Cardiac septum (tissue), 1 donor: ENCODE measurements at regions not wholly inside any gene's neighbourhood (a gene's known extent, or its start where the extent isn't known, plus 50 kb on each side); places are given as distances from the start of the nearest gene placed in this dataset.
"Not testable (repeated sequence)": the region's sequence is repeated elsewhere in the genome, so short reads cannot be mapped to it uniquely, and the experiment has no call there.

Experiments used
- DNase-seq: peaks from one replicate; pipeline ENCODE4 v3.0.0-alpha.2; 2020; ENCODE audit warnings: low spot score
- intact Hi-C: fragments of 100-400 bp; cut with DNase I; formaldehyde crosslinking; loops from one replicate; pipeline ENCODE4 v1.14.0; 2022
- donor health status: DM: no; HTN: no; CAD: no.

DNA sequence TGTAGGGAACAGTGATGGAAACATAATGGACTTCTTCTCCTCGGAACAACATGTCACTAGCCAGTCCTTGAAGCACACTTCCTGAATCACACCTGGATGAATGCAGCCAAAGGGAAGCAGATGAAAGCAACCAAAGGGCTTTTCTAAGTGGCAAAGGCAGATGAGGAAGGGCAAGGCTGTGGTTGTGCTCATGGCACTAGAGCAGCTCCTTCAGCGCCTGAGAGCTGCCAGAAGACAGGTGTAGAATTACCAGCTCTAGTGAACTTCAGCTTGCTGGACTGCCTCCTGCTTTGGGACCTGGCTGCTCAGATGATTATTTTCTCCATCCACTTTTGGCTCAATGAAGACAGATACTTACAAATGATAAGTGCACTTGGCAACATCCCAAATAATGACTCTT is 1372.1 kb upstream of the SEL1L start:
- intact Hi-C loops: no loop called here
- no peak for DNase-seq

DNA sequence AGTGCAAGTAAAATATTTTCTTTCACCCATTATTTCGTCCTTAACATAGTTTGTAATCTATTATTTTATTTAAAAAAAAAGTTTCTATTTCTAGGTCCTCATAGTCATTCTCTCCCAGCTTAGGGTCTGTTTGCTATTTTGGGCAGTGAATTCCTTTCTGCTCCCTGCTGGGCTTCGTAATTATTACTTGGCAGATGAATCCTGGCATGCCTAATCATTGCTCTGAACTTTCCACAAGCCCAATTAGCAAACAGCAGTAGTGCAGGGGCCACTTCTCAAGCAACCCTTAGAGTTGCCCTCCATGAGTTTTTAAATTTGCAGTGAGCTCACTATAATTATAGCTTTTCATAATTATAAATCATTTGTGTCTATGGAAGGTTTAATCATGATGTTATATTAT is 1378.3 kb upstream of the SEL1L start:
- DNase-seq: no peak
- intact Hi-C loops: no loop called here

DNA sequence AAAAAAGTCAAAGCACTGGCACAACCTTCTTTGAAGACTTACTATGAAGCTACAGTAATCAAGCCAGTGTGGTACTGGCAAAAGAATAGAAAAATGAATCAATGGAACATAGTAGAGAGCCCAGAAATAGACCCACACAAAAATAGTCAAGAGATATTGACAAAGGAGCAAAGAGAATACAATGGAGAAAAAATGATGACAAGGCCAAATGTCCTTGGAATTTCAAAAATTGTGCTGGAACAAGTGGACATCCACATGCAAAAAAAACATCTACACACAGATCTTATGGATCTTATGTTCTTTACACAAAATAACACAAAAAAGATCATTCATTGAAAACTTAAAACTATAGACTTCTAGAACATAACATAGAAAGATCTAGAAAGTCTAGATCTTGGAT is 1379.7 kb upstream of the SEL1L start:
- intact Hi-C loops: no loop called here

DNA sequence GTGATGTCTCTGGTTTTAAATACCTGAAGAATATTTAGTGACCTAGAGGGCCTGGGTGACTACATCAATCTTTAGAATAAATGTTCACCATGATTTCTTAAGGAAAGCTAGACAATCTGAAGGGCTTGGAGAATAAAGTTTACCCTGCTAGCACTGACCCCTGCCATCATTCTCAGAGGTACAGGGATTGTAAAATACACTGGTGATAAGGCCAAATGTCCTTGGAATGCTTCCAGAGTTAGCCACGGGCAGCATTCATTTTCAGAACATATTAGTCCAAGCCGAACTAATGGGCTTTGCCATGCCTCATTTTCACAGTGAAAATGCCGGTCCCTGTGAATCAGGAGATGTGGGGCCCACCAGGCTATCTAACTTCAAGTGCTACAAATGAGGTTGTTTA is 1381.7 kb upstream of the SEL1L start:
- intact Hi-C loops: no loop called here
- no peak for DNase-seq

More for the DNA sequence above, 1379.7 kb upstream of the SEL1L start:
- DNase-seq: no peak

DNA sequence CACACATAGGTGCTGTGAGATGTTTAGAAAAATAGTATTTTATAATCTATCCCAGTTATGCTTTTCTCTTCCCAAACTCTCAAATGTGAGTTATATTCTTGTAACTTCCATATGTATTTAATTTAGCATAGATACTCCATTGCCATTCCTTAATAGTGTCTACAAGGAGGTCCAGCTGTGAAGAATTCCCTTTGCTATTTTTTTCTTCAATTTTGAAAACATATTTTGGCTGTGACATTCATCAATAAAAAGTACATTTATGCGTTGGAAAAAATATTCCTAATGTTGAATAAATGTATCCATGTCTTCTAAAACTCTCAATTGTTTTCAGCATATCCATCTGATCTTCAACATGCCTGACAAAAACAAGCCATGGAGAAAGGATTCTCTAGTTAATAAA is 1402.0 kb upstream of the SEL1L start:
- intact Hi-C loops: no loop called here
- DNase-seq: no peak

DNA sequence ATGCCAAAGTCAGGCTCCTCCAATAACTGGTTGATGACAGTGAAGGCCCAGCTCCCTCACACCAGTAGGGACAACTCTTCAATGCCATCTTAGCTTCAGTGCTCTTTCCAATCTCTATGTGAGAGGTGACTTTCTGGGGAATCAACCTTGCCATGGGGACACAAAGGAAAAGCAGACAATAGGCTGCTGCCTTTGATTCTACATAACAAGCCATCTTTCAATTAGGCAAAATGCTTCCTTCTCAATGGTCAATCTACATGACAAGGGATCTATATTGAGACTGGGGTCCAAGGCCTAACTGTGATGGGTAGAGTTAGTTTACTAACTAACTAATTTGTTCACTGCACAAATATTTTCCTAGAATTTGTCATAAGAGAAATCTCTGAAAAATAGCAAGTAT is 1417.5 kb upstream of the SEL1L start:
- no peak for DNase-seq
- intact Hi-C loops: no loop called here

DNA sequence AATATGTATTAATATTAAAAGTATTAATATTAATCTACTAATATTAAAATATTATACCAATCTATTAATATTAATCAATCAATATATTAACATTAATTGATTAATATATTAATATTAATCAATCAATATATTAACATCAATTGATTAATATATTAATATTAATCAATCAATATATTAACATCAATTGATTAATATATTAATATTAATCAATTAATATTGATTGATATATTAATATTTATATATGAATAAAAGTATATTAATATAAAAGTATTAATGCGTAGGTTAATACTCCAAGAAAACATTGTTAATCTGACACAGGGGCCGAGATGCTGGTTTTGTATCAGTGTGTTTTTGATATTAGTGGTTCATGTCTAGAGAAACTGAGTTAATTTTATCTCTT is 1430.1 kb upstream of the SEL1L start:
- intact Hi-C loops: no loop called here
- DNase-seq: no peak

DNA sequence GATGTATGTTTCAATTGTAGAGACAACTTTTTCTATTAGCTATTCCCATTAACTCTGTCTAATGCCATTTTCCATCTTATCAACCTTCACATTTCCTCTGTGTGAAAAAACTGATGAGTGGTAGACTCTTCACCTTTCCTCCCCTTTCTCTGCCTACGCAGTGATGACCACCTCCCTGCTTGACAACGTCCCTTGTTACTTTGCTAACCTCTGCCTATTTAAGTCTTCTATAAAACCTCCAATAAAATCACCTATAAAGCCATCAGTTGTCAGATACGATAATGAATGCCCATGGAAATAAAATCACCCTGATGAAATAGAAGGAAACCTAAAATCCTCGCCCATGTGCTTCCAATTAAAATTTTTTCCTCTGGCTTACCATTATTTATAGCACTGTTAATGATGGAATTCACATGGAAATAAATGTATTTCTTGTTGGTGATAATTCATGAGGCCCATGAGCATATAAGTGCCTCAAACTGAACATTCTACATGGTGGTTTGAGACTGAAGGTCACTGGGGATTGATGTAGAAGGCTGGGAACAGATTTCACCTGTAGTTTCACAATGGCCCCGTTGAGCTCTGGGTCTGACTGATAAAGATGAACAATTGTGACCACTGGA is 1454.0 kb upstream of the SEL1L start:
- no peak for DNase-seq
- intact Hi-C loops: no loop called here

DNA sequence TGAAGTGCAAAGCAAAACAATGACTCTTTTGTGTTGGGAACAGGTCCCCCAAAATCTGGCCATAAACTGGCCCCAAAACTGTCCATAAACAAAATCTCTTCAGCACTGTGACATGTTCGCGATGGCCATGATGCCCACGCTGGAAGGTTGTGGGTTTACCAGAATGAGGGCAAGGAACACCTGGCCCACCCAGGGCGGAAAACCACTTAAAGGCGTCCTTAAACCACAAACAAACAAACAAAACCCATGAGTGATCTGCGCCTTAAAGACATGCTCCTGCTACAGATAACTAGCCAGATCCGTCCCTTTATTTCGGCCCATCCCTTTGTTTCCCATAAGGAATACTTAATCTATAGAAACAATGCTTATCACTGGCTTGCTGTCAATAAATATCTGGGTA is 1460.9 kb upstream of the SEL1L start:
- intact Hi-C loops, DNase-seq: not testable (repeated sequence)

DNA sequence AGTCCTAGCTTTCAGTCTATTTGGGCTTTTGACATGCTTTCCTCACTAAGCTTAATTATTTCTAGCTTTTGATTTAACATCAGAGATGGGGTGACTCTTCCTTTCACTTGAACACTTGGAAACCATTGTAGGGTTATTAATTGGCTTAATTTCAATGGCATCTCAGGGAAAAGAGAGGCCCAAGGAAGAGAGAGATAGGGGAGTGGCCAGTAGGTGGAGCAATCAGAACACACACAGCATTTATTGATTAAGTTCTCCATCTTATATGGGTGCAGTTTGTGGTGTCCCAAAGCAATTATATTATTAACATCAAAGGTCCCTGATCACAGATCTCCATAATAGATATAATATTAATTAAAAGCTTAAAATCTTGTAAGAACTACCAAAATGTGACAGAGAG is 1466.1 kb upstream of the SEL1L start:
- no peak for DNase-seq
- intact Hi-C loops: no loop called here

DNA sequence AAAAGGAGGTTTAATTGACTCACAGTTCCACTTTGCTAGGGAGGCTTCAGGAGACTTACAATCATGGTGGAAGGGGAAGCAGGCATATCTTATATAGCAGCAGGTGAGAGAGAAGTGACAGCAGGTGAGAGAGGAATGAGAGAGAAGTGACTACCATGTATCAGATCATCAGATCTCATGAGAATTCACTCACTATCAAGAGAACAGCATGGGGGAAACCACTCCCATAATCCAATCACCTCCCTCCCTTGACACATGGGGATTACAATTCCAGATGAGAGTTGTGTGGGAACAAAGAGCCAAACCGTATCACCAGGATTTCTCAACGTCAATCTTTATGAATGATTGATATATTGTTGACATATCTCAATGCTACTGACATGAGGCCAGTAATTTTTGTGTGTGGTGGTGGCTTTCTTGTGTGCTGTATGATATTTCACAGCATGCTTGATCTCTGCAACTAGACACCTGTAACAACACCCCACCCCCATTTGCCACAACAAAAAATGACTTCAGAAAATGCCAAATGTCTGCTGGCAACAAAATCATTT is 1470.9 kb upstream of the SEL1L start:
- intact Hi-C loops: no loop called here
- no peak for DNase-seq

DNA sequence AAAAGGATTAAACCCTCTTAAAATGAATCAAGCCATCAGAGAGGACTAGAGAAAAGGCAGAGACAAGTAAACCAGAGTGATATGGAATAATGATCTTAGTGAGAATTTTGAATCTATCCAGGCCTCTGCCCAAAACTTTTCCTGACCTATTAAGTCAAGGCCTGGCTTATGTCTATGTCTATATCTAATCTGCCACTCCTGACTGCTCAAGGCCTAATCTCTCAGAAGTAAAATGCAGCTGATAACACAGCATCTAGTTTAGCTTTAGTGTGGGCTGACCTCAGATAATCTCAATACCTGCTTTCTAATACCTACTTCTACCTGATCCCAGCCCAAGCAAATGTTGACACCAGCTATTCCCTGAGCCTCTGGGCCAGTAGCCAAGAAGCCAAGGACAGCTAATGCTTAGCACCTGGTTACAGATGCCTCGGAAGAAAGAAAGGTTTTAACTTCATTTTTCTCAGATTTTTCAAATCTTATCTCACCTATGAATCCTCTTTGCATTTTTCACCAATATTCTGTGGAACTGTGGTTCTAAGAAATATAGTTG is 1472.5 kb upstream of the SEL1L start:
- intact Hi-C loops: no loop called here
- no peak for DNase-seq

DNA sequence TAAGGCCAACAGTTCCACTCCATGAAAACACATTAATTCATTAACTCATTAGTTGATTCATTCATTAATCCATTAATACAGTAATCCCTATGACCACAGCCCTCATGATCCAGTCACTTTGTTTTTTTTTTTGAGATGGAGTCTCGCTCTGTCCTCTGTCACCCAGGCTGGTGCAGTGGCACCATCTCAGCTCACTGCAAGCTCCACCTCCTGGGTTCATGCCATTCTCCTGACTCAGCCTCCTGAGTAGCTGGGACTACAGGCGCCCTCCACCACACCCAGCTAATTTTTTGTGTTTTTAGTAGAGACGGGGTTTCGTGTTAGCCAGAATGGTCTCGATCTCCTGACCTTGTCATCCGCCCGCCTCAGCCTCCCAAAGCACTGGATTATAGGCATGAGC is 1473.4 kb upstream of the SEL1L start:
- intact Hi-C loops, DNase-seq: not testable (repeated sequence)

DNA sequence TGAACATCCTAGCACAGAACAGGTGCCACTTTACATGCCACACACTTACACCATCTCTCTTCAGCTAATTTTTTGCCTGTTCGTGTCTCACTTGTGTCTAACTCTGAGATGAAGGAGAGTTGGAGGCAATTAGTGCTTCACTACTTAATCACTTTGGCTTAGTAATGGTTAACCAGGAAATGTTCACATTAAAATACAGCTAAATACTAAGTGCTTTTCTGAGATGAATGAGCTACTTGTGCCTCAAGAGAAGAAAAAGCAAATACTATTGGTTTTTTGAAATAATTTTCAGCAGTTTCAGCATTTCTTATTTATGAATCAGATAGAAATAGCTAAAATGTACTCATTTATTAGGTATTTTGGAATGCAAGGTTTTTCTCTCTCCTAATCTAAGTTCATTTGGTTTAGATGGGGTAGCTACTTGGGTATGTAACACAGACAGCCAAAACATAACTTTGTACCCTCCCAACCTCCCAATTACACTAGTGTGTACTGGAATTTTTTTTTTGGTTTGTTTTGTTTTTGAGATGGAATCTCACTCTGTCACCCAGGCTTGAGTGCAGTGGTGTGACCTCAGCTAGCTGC is 1474.1 kb upstream of the SEL1L start:
- no peak for DNase-seq
- intact Hi-C loops: no loop called here

DNA sequence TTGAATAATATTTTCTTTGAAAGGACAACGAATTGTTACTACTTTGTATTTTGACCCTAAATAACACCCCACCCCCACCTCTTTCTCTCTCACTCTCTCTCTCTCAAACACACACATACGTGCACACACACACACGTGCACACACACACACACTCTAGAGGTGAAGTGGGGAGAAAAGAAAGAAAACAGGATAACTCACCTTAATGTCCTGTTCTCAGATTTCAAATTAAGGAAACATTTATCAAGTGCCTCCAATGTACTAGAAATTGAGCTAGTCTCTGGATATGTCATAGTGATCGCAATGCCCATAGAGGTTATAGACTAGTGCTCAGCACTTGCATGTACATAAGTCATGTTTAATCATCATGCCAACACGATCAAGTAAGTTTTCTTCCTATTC is 1483.6 kb upstream of the SEL1L start:
- no peak for DNase-seq
- intact Hi-C loops: no loop called here

DNA sequence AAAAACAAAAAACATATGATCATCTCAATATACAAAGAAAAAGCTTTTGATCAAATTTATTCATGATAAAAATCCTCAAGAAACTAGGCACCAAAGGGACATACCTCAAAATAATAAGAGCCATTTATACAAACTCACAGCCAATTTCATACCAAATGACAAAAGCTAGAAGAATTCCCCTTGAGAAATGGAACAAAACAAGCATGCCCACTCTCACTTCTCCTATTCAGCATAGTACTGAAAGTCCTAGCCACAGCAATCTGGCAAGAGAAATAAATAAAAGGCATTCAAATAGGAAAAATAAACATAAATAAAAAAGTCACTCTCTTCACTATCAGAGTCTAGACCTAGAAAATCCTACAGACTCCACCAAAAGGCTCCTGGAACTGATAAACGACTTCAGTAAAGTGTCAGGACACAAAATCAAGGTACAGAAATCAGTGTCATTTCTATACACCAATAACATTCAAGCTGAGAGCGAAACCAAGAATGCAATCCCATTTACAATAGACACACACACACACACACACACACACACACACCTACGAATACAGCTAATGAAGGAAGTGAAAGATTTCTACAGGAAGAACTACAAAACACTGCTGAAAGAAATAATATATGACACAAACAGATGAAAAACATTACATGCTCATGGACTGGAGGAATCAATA is 1486.2 kb upstream of the SEL1L start:
- intact Hi-C loops: no loop called here
- no peak for DNase-seq

DNA sequence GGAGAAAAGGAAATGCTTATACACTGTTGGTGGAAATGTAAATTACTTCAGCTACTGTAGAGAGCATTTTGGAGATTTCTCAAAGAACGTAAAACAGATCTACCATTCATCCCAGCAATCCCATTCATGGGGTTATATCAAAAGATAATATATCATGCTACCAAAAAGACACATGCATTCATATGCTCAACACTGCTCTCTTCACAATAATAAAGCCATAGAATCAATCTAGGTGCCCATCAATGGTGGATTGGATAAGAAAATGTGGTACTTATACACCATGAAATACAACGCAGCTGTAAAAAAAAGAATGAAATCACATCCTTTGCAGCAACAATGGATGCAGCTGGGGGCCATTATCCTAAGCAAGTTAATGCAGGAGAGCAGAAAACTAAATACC is 1487.7 kb upstream of the SEL1L start:
- no peak for DNase-seq
- intact Hi-C loops: no loop called here

DNA sequence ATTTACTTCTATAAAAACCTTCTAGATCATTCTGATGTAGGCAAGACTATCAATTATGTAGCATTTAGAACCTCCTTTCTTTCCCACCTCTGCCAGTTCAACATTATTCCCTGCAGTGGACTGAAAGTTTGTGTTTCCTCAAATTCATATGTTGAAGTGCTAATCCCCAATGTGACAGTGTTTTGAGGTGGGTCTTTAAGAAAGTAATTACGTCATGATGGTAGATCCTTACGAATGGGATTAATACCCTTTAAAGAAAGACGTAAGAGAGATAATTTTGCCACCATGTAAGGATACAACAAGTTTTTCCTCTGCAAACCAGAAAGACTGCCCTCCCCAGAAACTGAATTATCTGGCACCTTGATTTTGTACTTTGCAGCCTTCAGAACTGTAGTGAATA is 1489.7 kb upstream of the SEL1L start:
- intact Hi-C loops: no loop called here

DNA sequence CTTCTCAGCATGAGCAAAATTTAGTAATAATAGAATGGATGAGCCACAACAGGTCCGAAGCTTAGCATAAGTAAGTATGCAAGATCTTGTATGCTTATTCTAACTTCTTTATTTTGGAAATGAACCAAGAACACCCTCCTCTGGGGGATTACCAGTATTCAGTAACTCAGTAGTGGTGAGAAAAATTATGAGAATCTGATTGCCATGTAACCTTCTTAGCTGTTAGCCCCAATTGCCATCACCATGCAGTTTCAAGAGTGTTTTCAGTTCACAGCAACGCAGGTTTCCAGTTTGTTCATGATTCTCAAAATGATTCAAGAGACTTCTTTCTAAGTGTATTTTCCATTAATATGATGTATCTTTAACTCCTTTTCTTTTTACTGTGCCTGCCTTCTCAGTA is 1507.6 kb upstream of the SEL1L start:
- no peak for DNase-seq
- intact Hi-C loops: no loop called here

More for the DNA sequence above, 1489.7 kb upstream of the SEL1L start:
- no peak for DNase-seq

DNA sequence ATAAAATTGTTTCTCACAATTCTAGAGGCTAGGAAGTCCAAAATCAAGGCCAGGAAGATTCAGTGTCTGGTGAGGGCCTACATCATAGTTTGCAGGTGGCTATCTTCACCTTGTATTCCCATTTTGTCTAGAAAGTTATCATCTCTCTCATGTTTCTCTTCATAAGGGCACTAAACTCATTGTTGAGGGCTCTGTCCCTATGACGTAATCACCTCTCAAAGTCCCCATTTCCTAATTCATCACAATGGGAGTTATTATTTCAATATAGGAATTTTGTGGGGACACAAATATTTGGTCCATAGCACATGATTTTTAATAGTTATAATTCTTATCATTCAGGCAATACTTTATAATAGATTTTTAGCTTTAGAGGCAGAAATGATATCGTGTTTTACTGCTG is 1509.2 kb upstream of the SEL1L start:
- intact Hi-C loops: no loop called here
- no peak for DNase-seq

DNA sequence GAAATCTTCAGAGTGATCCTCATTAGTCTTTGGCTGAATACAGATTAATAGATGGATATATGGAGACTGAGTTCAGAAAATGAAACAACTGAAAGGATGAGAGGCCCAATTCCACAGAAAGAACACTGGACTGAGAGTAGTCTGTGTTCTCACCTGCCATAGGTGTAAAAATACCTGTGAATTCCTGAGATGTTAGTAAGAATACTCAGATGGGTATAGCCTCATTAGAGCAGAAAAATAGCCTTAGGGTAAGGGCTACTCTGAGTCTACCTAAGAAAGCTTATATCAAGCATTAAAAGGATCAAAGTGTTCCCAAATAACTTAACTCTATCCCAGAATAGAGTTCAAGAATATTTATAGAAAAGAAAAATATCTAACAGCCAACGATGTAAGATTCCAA is 1510.3 kb upstream of the SEL1L start:
- no peak for DNase-seq
- intact Hi-C loops: no loop called here
